ENCODE measurements at regions not wholly inside any gene's neighbourhood (a gene's known extent, or its start where the extent isn't known, plus 50 kb on each side); places are given as distances from the start of the nearest gene placed in this dataset.

DNA sequence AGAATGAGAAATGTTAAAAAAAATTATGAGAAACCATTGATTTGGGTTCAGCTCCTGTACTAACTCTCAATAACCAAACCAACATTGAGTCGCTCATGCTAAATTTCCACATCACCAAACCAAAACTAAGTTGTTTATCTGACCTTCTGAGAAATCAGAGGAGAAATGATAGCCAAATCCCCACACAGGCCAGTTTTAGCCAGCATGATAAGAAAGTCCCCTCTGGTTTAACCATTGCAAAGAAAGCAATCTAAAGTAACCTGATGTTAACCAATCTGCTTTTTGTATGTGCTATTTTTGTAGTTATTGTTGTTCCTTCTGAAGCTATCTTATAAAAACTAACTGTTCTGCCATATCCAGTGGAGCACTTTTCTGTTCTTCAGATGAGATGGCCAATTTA, 599.7 kb downstream of the SLC16A7 start:
- TF ChIP-seq JUN (IDR thresholded peaks at IDR 0.05; ENCODE audit: low read depth, low read length) (no peak), SIX5 (IDR thresholded peaks at IDR 0.05; ENCODE audit: low read depth, low read length) (no peak)
- TF ChIP-seq, protein P1, sequence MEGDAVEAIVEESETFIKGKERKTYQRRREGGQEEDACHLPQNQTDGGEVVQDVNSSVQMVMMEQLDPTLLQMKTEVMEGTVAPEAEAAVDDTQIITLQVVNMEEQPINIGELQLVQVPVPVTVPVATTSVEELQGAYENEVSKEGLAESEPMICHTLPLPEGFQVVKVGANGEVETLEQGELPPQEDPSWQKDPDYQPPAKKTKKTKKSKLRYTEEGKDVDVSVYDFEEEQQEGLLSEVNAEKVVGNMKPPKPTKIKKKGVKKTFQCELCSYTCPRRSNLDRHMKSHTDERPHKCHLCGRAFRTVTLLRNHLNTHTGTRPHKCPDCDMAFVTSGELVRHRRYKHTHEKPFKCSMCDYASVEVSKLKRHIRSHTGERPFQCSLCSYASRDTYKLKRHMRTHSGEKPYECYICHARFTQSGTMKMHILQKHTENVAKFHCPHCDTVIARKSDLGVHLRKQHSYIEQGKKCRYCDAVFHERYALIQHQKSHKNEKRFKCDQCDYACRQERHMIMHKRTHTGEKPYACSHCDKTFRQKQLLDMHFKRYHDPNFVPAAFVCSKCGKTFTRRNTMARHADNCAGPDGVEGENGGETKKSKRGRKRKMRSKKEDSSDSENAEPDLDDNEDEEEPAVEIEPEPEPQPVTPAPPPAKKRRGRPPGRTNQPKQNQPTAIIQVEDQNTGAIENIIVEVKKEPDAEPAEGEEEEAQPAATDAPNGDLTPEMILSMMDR (IDR thresholded peaks at IDR 0.05; ENCODE audit: control extremely low read depth in 1 of 3, insufficient read depth in 1 of 3, low read depth in 1 of 3, low read length in 3 of 3), result no peak
